ENCODE measurements at regions not wholly inside any gene's neighbourhood (a gene's known extent, or its start where the extent isn't known, plus 50 kb on each side); places are given as distances from the start of the nearest gene placed in this dataset.

DNA sequence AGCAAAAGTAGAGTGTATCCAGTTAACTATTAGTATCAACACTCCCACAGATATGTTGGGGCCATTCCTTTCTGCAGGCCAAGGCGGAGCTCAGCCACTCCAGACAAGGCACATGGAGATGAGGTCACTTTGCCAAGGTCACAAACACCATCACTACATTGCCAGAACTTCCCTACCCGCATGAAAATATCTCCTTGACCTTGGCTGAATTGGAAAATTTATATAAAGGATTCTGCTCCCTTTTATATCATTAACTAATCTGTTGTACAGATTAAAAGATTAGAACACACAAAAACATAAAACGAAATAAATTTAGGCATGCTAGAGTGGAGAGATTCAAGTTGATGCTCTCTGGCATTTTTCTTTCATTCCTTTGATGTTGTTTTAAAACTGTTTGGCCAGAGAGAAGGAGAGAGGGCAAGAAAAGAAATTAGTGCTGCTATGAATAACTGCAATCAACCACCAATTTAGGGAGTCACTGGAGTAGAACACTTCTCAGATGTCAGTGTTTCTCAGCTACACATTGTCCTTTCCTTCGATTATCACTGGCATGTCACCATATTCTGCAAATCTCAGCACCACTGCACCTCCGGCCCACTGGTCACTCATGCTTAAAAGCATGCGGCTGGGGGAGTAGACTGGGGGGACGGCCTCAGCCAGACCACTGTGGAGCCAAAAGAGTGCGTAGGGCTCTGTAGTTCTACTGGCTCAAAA lies 78.7 kb upstream of the ATP1B1 start:
- TF ChIP-seq, protein P1, sequence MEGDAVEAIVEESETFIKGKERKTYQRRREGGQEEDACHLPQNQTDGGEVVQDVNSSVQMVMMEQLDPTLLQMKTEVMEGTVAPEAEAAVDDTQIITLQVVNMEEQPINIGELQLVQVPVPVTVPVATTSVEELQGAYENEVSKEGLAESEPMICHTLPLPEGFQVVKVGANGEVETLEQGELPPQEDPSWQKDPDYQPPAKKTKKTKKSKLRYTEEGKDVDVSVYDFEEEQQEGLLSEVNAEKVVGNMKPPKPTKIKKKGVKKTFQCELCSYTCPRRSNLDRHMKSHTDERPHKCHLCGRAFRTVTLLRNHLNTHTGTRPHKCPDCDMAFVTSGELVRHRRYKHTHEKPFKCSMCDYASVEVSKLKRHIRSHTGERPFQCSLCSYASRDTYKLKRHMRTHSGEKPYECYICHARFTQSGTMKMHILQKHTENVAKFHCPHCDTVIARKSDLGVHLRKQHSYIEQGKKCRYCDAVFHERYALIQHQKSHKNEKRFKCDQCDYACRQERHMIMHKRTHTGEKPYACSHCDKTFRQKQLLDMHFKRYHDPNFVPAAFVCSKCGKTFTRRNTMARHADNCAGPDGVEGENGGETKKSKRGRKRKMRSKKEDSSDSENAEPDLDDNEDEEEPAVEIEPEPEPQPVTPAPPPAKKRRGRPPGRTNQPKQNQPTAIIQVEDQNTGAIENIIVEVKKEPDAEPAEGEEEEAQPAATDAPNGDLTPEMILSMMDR (conservative IDR thresholded peaks at IDR 0.05): no peak
- Mint-ChIP-seq H3K27me3 (ENCODE audit: low read depth) (no peaks in the 10 kb centered on the region), H3K27ac (ENCODE audit: unreplicated experiment) (no peak overlapping the region)

DNA sequence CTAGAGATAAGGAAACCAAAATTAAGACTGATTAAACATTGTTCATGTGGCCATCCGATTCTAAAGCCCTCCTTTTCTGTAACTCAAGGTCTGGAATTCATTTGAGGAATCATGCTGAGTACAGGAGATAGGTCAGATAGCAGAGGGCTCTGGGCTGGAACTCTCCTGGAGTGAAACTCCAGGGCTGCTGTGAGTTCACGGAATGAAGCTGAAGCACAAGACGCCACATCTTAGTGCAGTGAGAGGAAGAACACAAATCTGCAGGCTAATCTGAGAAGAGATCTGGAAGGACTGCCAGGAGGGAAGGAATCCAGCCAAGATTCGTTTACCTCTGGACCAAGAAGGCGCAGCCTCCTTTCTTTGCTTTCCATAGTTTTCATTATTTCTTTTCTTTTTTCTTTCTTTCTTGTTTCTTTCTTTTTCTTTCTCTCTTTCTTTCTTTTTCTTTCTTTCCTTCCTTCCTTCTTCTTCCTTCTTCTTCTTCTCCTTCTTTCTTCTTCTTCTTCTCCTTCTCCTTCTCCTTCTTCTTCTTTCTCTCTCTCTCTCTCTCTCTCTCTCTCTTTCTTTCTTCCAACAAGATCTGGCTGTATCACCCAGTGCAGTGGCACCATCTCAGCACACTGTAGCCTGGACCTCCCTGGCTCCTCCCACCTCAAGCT lies 74.8 kb upstream of the ATP1B1 start:
- no peaks in the 10 kb centered on the region for H3K27me3 Mint-ChIP-seq (ENCODE audit: low read depth)
- no peak overlapping the region for H3K4me3 Mint-ChIP-seq
- TF ChIP-seq, protein P1 (conservative IDR thresholded peaks at IDR 0.05): no peak
- H3K4me1 Mint-ChIP-seq: no peaks in the 10 kb centered on the region
- H3K27ac Mint-ChIP-seq (ENCODE audit: unreplicated experiment): peak overlapping the region; percentile 38
- no peak for DNase-seq (ENCODE audit: low read depth, low spot score)
- H3K36me3 Mint-ChIP-seq (ENCODE audit: low read depth): no peaks in the 10 kb centered on the region
- H3K9me3 Mint-ChIP-seq: no peaks in the 10 kb centered on the region

More for the DNA sequence above, 78.7 kb upstream of the ATP1B1 start:
- Mint-ChIP-seq H3K36me3 (ENCODE audit: low read depth) (no peaks in the 10 kb centered on the region), H3K4me1 (no peaks in the 10 kb centered on the region), H3K4me3 (no peak overlapping the region), H3K9me3 (no peaks in the 10 kb centered on the region)
- no peak for DNase-seq (ENCODE audit: low read depth, low spot score)

DNA sequence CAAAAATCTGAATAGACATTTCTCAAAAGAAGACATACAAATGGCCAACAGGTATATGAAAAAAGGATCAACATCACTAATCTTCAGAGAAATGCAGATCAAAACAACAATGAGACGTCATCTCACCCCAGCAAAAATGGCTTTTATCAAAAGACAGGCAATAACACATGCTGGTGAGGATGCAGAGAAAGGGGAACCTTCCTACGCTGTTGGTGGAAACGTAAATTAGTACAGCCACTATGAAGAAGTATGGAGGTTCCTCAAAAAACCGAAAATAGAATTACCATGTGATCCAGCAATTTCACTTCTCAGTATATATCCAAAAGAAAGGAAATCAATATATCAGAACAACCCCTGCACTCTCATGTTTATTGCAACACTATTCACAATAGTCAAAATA lies 65.1 kb upstream of the ATP1B1 start:
- no peak overlapping the region for H3K4me3 Mint-ChIP-seq
- TF ChIP-seq, protein P1 (conservative IDR thresholded peaks at IDR 0.05): no peak
- H3K4me1 Mint-ChIP-seq: peaks cover 5% of the 10 kb centered on the region
- no peaks in the 10 kb centered on the region for H3K36me3 Mint-ChIP-seq (ENCODE audit: low read depth)
- H3K27ac Mint-ChIP-seq (ENCODE audit: unreplicated experiment): no peak overlapping the region
- DNase-seq (ENCODE audit: low read depth, low spot score): no peak
- H3K9me3 Mint-ChIP-seq: peaks cover 3% of the 10 kb centered on the region
- no peaks in the 10 kb centered on the region for H3K27me3 Mint-ChIP-seq (ENCODE audit: low read depth)

DNA sequence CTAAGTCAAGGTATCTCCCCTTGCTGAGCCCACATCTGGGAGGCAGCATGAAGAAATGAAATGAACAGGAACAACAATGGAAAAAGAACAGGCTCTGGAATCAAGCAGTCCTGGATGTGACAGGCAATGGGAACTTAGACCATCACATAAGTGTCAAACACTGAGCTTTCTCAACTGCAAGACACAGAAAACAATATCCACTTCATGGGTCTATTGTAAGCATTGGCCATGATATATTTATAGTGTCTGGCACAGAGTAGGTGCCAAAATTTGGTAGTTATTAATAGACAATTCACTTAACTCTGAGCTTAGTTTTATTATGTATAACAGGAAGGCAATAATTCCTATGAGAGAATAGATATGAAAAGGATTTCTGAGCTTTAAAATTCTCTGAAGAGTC lies 64.1 kb upstream of the ATP1B1 start:
- H3K36me3 Mint-ChIP-seq (ENCODE audit: low read depth): no peaks in the 10 kb centered on the region
- DNase-seq (ENCODE audit: low read depth, low spot score): no peak
- H3K27ac Mint-ChIP-seq (ENCODE audit: unreplicated experiment): no peak overlapping the region
- peaks cover 5% of the 10 kb centered on the region for H3K4me1 Mint-ChIP-seq
- TF ChIP-seq, protein P1 (conservative IDR thresholded peaks at IDR 0.05): no peak
- no peak overlapping the region for H3K4me3 Mint-ChIP-seq
- H3K9me3 Mint-ChIP-seq: no peaks in the 10 kb centered on the region
- H3K27me3 Mint-ChIP-seq (ENCODE audit: low read depth): no peaks in the 10 kb centered on the region

DNA sequence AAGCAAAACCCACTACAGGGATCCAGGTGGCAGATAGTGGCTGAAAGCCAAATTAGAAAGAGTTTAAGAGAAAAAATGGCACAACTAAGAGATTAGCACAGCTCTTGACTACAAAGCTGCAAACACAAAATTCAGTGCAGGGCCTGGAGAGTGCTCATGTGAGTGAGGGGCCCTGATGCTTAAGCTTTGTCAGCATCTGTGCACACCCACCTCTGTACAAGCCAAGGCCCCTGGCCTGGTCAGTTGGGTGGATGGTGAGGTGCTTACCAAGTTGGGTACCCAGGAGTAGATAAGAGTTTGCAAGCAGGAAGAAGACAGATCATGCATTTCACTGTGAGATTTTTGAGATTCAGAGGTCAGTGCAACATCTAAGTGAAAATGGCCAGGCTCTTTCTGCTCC lies 62.7 kb upstream of the ATP1B1 start:
- TF ChIP-seq, protein P1 (conservative IDR thresholded peaks at IDR 0.05): no peak
- H3K4me1 Mint-ChIP-seq: peaks cover 6% of the 10 kb centered on the region
- no peak overlapping the region for H3K4me3 Mint-ChIP-seq
- H3K27ac Mint-ChIP-seq (ENCODE audit: unreplicated experiment): no peak overlapping the region
- no peaks in the 10 kb centered on the region for H3K36me3 Mint-ChIP-seq (ENCODE audit: low read depth)
- DNase-seq (ENCODE audit: low read depth, low spot score): no peak
- no peaks in the 10 kb centered on the region for H3K27me3 Mint-ChIP-seq (ENCODE audit: low read depth)
- H3K9me3 Mint-ChIP-seq: no peaks in the 10 kb centered on the region

Data from neural crest cell (in vitro differentiated cells).